Superior temporal gyrus (tissue), 1 donor: ENCODE measurements at regions not wholly inside any gene's neighbourhood (a gene's known extent, or its start where the extent isn't known, plus 50 kb on each side); places are given as distances from the start of the nearest gene placed in this dataset.
"Not testable (repeated sequence)": the region's sequence is repeated elsewhere in the genome, so short reads cannot be mapped to it uniquely, and the experiment has no call there.

ENCODE experiments used
- DNase-seq: peaks from one replicate; pipeline ENCODE4 v3.0.0-alpha.2; 2016; ENCODE audit errors: extremely low spot score

- DNase-seq = no peak
Measured at GRCh38 chr5:157987259-157987658, 128.3 kb upstream of the CLINT1 start.

DNA sequence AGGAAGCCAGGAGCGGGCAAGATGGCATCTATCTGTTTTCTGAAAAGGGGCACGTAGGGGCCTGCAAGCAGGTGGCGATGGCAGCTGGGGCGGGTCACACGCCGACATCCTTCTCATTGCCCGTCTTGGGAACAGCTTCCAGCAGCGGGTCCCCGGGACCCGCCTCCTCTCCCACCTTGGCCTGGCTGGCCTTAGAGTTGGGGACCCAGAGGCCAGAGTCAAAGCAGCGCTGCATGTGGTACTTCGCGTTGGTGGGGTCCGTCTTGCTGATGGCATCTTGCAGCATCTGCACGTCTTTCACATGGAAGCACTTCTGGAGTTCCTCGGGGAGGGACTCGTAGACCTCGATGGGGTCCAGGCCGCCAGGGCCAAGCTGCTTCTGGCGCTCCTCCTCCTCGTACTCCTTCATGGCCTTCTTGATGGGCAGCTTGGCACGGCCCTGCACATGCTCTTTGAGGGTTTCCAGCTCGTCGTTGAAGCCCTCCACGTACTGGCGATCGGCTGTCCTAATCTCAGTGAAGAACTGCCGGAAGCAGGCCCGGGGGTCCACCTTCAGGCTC is 127.6 kb upstream of the CLINT1 start:
- DNase-seq = no peak

GRCh38 chr5:157984611-157985010 is 125.7 kb upstream of the CLINT1 start:
- no peak for DNase-seq

DNA sequence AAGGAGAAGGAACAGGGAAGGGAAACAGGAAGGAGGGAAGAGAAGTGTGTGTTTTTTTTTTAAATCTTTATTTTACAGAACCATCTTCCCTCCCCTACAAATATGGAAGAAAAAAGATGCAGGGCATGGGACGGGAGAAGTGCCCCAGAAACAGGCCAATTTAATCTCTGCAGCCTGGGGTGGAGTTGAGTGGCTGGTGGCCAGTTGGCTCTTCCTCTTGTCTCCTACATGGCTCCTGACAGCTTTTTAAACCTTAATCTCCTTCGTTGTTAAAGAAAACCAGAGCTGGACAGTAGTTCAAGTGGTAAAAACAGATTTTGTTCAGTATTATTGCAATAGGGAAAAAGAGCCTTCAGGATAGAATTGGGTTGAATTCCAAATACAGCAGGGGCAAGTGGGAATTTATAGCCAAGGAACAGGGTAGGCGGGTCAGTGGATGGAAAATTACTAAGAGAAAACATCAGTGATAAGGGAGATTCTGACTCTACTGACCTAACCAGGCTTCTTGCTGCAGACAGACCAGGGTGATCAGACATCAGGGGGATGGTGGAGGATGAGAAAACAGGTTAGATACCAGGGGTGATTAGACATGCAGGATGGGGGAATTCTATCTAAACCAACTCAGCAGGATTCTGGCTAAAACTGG is 125.1 kb upstream of the CLINT1 start:
- DNase-seq = no peak

GRCh38 chr5:157978061-157978460 is 119.1 kb upstream of the CLINT1 start:
- no peak for DNase-seq

DNA sequence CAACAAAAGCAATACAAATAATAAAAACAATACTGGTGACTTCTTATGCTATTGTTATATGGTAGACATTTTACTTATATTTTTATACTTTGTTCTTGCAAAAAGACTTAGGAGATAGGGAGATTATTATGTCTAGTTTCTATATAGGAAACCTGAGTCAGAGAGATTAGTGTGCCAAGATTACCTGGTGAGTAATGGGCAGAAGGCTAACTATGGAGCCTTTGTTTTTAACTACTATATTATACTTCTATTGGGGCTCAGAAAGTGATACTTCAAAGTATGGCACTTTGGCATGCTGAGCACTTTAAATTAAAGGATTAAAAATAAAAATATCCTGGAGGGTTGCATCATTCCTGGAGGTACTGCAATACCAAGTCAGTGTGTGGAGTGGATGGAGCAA is 117.5 kb upstream of the CLINT1 start:
- DNase-seq = no peak

- no peak for DNase-seq
Measured at GRCh38 chr5:157972579-157972978, 113.6 kb upstream of the CLINT1 start.

GRCh38 chr5:157971571-157972216 is 112.7 kb upstream of the CLINT1 start:
- peak; percentile 55 for DNase-seq

DNA sequence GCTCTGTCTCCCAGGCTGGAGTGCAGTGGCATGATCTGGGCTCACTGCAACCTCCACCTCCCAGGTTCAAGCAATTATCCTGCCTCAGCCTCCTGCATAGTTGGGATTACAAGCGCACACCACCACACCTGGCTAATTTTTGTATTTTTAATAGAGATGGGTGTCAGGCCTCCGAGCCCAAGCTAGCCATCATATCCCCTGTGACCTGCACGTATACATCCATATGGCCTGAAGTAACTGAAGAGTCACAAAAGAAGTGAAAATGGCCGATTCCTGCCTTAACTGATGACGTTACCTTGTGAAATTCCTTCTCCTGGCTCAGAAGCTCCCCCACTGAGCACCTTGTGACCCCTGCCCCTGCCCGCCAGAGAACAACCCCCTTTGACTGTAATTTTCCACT is 109.6 kb upstream of the CLINT1 start:
- DNase-seq = not testable (repeated sequence)

- no peak for DNase-seq
Measured at GRCh38 chr5:157965989-157966388, 107.0 kb upstream of the CLINT1 start.

DNA sequence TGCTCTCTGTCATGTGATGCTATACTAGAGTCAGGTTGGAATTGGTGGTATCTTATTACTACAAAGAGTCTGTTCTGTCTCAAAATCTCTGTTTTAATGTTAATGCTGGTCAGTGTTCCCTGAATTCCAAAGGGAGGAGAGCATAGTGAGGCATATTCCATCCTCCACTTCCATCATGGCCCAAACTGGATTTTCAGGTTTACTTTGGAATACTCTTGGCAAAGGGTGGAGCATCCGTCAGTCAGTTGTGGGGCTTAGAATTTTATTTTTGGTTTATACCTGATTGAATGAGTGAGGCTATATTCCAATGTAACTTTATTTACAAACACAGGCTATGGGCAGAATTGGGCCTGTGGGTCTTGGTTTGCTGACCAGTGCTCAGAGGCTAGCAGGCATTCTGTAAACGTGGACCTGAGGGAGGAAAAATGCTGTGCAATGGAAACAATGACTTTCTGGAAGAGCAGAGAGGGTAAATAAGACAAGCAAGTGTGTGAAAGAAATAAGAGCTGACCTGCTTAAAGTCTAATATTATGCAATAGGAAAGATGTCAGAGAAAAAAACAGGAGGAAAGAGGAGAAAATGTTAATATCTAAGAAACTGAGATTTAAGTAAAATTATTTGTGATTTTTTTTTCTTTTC is 106.2 kb upstream of the CLINT1 start:
- DNase-seq = no peak

GRCh38 chr5:157963761-157964160 is 104.8 kb upstream of the CLINT1 start:
- DNase-seq = no peak

GRCh38 chr5:157963244-157963643 is 104.3 kb upstream of the CLINT1 start:
- DNase-seq = no peak

- DNase-seq = not testable (repeated sequence)
Measured at GRCh38 chr5:157962686-157963085, 103.7 kb upstream of the CLINT1 start.

DNA sequence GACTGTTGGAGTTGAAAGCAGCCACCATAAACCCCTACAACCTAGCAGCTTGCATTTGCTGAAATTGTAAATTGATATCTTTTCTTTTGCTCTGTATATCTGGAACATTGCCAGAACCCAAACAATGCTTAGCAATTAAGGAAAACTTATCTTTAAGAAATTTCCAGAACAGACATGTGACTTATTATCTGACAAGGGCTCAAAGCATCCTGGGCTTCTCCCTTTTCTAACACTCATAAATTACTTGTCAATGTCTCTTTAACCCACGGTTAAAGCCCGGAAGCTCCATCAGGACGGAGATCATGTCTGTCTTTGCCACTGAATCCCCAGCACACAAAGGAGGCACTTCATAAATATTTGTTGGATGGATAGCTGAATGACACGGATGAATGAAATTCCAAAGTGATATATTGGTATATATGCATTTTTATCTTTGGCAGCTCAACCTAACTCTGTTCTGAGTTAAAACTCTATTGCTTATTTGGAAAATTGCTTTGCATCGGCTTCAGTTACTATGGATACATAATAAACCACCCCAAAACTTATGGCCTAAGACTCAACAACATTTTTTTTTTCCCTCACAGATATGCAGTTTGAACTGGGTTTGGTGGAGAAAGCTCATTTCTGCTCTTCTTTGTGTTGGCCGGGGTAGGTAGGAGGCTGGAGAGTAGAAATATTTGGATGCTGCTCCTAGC is 103.1 kb upstream of the CLINT1 start:
- DNase-seq = no peak

DNA sequence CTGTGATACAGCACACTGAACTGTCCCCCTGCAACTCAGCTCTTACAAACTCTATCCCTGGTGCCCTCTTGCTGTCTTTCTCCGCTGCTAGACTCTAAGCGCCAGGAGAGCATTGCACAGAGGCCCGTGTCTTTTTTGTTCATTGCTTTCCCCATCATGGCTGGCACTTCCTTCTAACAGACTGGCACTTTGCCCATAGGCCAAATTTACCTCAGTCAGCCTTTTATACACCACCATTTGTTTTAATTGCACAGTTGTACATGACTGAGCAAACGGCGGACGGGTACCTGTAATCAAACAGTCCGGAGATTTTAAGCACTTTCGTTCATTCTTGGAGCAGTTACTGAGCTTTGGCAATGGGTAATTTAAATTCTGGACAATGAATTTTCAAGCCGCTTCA is 102.2 kb upstream of the CLINT1 start:
- DNase-seq = no peak

GRCh38 chr5:157959370-157959769 is 100.4 kb upstream of the CLINT1 start:
- DNase-seq = no peak

DNA sequence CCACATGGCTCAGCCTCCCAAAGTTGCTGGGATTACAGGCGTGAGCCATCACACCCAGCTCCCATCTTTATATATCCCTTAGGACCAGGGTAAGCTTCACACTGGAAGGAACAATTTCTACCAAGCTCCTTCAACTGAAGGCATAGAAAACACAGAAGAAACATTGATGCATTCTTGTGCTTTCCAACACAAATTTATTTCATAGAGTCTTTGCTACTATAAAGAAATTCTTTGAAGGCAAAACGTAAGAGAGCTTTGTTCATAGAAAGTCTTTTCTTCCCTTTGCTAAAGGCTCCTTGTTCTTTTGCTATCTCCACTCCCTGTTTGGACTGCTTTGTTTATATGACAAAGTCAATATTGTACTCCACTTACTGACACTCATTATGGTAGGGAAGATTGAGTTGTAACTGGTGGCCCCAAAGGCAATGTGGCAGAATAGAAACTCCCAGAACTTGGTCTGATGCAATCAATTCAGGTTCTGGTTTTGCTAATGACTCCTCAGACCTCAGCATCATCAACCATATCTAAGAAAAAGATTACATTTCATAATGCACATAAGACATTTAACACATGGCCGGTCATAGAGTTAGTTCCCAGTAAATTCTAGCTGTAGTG is 97.4 kb upstream of the CLINT1 start:
- peak; percentile 67 for DNase-seq

DNA sequence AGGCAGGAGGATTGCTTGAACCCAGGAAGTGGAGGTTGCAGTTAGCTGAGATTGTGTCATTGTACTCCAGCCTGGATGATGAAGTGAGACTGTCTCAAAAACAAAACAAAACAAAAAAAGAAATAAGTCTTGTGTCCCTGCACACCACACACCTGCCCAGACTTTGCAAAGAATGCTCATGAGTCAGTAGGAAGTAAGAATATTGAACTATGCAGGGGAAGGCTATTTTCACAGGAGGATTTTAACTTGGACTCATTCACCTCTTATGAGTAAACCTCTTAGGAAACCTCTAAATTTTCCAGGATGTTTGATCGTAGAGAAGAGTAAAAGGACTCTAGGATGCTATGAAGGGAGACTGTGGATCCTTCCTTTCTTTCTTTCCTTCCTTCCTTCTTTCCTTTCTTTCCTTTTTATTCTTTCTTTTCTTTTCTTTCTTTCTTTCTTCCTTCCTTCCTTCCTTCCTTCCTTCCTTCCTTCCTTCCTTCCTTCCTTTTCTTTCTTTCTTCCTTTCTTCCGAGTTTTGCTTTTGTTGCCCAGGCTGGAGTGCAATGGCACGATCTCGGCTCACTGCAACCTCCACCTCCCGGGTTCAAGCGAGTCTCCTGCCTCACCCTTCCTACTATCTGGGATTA is 96.7 kb upstream of the CLINT1 start:
- DNase-seq = no peak

DNA sequence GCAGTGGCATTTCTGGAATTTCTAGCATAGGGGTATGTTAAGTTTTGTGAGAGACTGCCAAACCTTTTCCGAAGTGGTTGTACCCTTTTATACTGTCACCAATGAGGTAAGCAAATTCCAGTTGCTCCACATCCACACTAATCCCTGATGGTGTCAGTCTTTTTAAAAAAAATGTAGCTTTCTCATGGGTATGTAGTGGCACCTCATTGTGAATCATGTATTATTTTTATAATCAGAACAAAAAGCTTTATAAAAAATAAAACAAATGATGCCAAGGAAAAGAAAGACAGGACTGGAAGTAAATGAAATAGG is 93.4 kb upstream of the CLINT1 start:
- no peak for DNase-seq

- DNase-seq = no peak
Measured at GRCh38 chr5:157951673-157952373, 92.9 kb upstream of the CLINT1 start.
